Islet of Langerhans (tissue), 1 donor: ENCODE measurements at regions not wholly inside any gene's neighbourhood (a gene's known extent, or its start where the extent isn't known, plus 50 kb on each side); places are given as distances from the start of the nearest gene placed in this dataset.

Source experiments
- FAIRE-seq: peaks from one replicate; lab custom pipeline; 2011; peaks lifted over from hg19 to GRCh38; lab: Jason Lieb, UNC

GRCh38 chr4:180528003-180528402 is 1715.2 kb upstream of the TENM3 start:
- FAIRE-seq, result no peak

- FAIRE-seq, result no peak
Measured at GRCh38 chr4:180530787-180531186, 1712.4 kb upstream of the TENM3 start.

GRCh38 chr4:180532691-180533090 is 1710.5 kb upstream of the TENM3 start:
- no peak for FAIRE-seq

- no peak for FAIRE-seq
Measured at GRCh38 chr4:180538384-180539057, 1704.7 kb upstream of the TENM3 start.

GRCh38 chr4:180539284-180539683 is 1703.9 kb upstream of the TENM3 start:
- FAIRE-seq, result no peak

GRCh38 chr4:180541678-180542077 is 1701.5 kb upstream of the TENM3 start:
- FAIRE-seq, result no peak

- FAIRE-seq, result no peak
Measured at GRCh38 chr4:180542445-180543100, 1700.6 kb upstream of the TENM3 start.

- FAIRE-seq, result no peak
Measured at GRCh38 chr4:180550106-180550505, 1693.1 kb upstream of the TENM3 start.

GRCh38 chr4:180557348-180557747 is 1685.9 kb upstream of the TENM3 start:
- no peak for FAIRE-seq

GRCh38 chr4:180557950-180558349 is 1685.3 kb upstream of the TENM3 start:
- no peak for FAIRE-seq

GRCh38 chr4:180558427-180558826 is 1684.8 kb upstream of the TENM3 start:
- no peak for FAIRE-seq

GRCh38 chr4:180560896-180561295 is 1682.3 kb upstream of the TENM3 start:
- FAIRE-seq, result no peak

GRCh38 chr4:180564026-180564425 is 1679.2 kb upstream of the TENM3 start:
- no peak for FAIRE-seq

GRCh38 chr4:180564448-180564847 is 1678.8 kb upstream of the TENM3 start:
- no peak for FAIRE-seq

GRCh38 chr4:180565856-180566431 is 1677.3 kb upstream of the TENM3 start:
- FAIRE-seq, result no peak

- FAIRE-seq, result no peak
Measured at GRCh38 chr4:180566492-180566891, 1676.7 kb upstream of the TENM3 start.

GRCh38 chr4:180567080-180567479 is 1676.1 kb upstream of the TENM3 start:
- no peak for FAIRE-seq

- no peak for FAIRE-seq
Measured at GRCh38 chr4:180571516-180572055, 1671.6 kb upstream of the TENM3 start.

- no peak for FAIRE-seq
Measured at GRCh38 chr4:180578175-180578574, 1665.0 kb upstream of the TENM3 start.

GRCh38 chr4:180581061-180581460 is 1662.1 kb upstream of the TENM3 start:
- no peak for FAIRE-seq

GRCh38 chr4:180587379-180587778 is 1655.8 kb upstream of the TENM3 start:
- no peak for FAIRE-seq

GRCh38 chr4:180589575-180589974 is 1653.6 kb upstream of the TENM3 start:
- FAIRE-seq, result no peak

GRCh38 chr4:180596888-180597483 is 1646.2 kb upstream of the TENM3 start:
- FAIRE-seq, result no peak
